ENCODE measurements at regions not wholly inside any gene's neighbourhood (a gene's known extent, or its start where the extent isn't known, plus 50 kb on each side); places are given as distances from the start of the nearest gene placed in this dataset.
"Not testable (repeated sequence)": the region's sequence is repeated elsewhere in the genome, so short reads cannot be mapped to it uniquely, and the experiment has no call there.

GRCh38 chr15:95624616-95625361 lies 705.7 kb upstream of the NR2F2 start:
- TF ChIP-seq PAX5 (IDR thresholded peaks at IDR 0.05; ENCODE audit: insufficient read depth, low read length, severe bottlenecking) (no peak), SPI1 (IDR thresholded peaks at IDR 0.05; ENCODE audit: low read depth, low read length) (no peak)
- FAIRE-seq (no peak), DNase-seq (ENCODE audit: insufficient read length, low spot score) (no peak)

DNA sequence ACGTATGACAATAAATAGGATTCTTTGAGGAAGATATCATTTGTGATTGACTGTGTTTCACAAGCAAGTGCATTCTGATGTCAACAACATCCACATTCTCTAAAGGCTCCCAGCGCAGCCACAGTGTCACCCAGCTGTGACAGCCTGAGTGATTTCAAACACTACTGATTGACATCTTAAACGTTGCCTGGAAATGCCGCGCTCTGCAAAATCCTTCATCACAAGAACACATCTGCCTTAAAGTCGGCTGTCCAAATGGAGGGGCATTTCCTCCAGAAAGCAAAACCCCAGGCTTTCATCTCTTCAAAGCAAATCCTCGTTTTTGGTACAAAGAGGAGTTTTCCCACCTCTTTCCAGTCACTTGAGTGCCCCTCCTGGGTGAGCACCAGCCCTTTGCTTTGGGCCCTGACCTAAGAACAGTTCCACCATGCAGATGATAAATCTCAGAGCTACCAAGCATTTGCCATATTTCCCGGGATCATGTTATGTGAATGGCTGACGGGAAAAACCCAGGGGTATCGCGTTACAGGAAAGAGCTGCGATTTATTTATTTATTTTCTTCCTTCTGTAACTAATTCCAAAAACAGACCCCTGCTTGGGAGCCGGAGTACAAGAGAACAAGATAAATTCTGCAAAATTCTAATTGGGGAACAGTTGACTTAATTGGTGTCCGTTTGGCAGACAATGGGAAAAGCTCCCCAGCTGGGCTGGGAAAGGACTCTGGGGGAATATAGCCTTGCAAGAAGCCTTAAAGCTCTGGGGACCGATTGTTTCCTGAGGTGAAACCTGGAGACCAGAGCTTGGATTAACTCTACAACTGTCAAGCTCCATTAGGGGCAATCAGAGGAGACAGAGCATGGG lies 703.8 kb upstream of the NR2F2 start:
- TF ChIP-seq POLR2A (IDR thresholded peaks at IDR 0.05; ENCODE audit: low read depth, low read length) (no peak), SPI1 (IDR thresholded peaks at IDR 0.05; ENCODE audit: low read depth, low read length) (no peak), TAF1 (IDR thresholded peaks at IDR 0.05; ENCODE audit: low read depth, low read length) (no peak), POLR2AphosphoS5 (IDR thresholded peaks at IDR 0.05; ENCODE audit: low read depth, low read length) (no peak), POU2F2 (IDR thresholded peaks at IDR 0.05; ENCODE audit: low read depth, low read length) (no peak), PAX5 (IDR thresholded peaks at IDR 0.05; ENCODE audit: insufficient read depth, low read length, severe bottlenecking) (no peak)
- DNase-seq (ENCODE audit: insufficient read length, low spot score) (no peak), FAIRE-seq (no peak)

DNA sequence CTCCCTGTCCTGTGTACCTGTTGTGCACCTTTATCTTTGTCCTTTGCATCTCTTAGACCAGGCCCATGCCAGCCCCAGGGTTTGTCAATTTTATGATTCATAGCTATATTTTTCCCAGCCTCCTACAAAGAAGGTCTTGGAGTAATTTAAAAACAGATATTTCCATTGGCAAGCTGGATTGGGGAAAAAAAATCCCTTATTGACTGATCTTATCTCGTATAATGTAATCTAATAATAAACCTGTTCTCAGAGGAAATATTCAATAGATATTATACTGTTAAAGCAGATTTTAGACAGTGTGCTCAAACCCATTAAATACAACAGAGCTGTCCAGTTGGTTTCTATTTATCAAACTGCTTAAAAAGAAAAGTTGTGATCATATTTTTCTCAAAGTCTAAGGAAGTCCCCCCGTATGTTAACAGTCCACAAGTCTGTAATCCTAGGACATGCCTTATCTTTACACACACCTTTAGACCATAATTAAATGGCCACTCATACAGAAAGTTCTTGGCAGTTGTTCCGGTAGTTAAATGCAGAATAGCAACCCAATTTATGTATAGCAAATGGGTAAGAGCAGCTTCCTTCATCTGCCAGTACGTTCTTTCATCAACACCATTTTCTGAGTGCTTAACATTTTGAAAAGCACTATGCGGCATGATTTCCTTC lies 700.9 kb upstream of the NR2F2 start:
- no peak for DNase-seq (ENCODE audit: insufficient read length, low spot score)
- TF ChIP-seq POU2F2 (IDR thresholded peaks at IDR 0.05; ENCODE audit: low read depth, low read length) (no peak), SPI1 (IDR thresholded peaks at IDR 0.05; ENCODE audit: low read depth, low read length) (no peak), TAF1 (IDR thresholded peaks at IDR 0.05; ENCODE audit: low read depth, low read length) (no peak), POLR2A (IDR thresholded peaks at IDR 0.05; ENCODE audit: low read depth, low read length) (no peak), PAX5 (IDR thresholded peaks at IDR 0.05; ENCODE audit: insufficient read depth, low read length, severe bottlenecking) (no peak), POLR2AphosphoS5 (IDR thresholded peaks at IDR 0.05; ENCODE audit: low read depth, low read length) (no peak)
- FAIRE-seq, result no peak

DNA sequence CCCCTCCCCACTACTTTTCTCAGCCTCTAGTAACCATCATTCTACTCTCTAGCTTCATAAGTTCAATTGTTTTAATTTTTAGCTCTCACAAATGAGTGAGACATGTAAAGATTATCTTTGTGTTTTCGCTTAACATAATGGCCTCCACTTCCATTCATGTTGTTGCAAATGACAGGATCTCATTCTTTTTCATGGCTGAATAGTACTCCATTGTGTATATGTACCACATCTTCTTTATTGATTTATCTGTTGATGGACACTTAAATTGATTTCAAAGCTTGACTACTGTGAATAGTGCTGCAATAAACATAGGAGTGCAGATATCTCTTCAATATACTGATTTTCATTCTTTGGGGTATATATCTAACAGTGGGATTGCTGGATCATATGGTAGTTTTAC lies 699.8 kb upstream of the NR2F2 start:
- TF ChIP-seq POLR2A (IDR thresholded peaks at IDR 0.05; ENCODE audit: low read depth, low read length), result no peak
- no peak for TF ChIP-seq TAF1 (IDR thresholded peaks at IDR 0.05; ENCODE audit: low read depth, low read length)
- no peak for TF ChIP-seq POLR2AphosphoS5 (IDR thresholded peaks at IDR 0.05; ENCODE audit: low read depth, low read length)
- TF ChIP-seq POU2F2 (IDR thresholded peaks at IDR 0.05; ENCODE audit: low read depth, low read length), result no peak
- no peak for TF ChIP-seq SPI1 (IDR thresholded peaks at IDR 0.05; ENCODE audit: low read depth, low read length)
- no peak for TF ChIP-seq PAX5 (IDR thresholded peaks at IDR 0.05; ENCODE audit: insufficient read depth, low read length, severe bottlenecking)
- FAIRE-seq (no peak), DNase-seq (ENCODE audit: insufficient read length, low spot score) (no peak)

DNA sequence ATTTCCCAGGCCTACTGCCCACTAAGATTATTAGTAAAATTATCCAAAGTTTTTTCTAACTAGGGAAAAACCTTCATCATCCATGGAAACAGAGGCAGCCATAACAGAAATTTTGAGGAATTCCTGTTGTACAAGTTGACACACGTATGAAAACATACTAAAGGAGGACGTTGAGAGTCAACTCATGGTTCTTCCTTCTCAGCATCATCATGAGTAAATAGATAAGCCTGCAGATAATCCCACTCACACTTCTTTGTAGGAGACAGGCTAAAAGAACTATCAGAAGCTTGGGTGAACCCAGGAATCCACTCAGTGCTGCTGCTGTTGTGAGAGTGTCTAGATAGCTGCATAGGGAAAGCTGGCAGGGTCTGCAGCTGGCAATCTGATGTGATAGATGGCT lies 694.8 kb upstream of the NR2F2 start:
- TF ChIP-seq POLR2AphosphoS5 (IDR thresholded peaks at IDR 0.05; ENCODE audit: low read depth, low read length) (no peak), PAX5 (IDR thresholded peaks at IDR 0.05; ENCODE audit: insufficient read depth, low read length, severe bottlenecking) (no peak), POU2F2 (IDR thresholded peaks at IDR 0.05; ENCODE audit: low read depth, low read length) (no peak), POLR2A (IDR thresholded peaks at IDR 0.05; ENCODE audit: low read depth, low read length) (no peak), SPI1 (IDR thresholded peaks at IDR 0.05; ENCODE audit: low read depth, low read length) (no peak), TAF1 (IDR thresholded peaks at IDR 0.05; ENCODE audit: low read depth, low read length) (no peak)
- DNase-seq (ENCODE audit: insufficient read length, low spot score) (no peak), FAIRE-seq (no peak)

GRCh38 chr15:95636107-95636506 lies 694.4 kb upstream of the NR2F2 start:
- no peak for TF ChIP-seq PAX5 (IDR thresholded peaks at IDR 0.05; ENCODE audit: insufficient read depth, low read length, severe bottlenecking)
- TF ChIP-seq SPI1 (IDR thresholded peaks at IDR 0.05; ENCODE audit: low read depth, low read length), result 0 out of 2 replicates have a peak, but pooled peaks have one; percentile 18
- no peak for DNase-seq (ENCODE audit: insufficient read length, low spot score)
- FAIRE-seq, result no peak

DNA sequence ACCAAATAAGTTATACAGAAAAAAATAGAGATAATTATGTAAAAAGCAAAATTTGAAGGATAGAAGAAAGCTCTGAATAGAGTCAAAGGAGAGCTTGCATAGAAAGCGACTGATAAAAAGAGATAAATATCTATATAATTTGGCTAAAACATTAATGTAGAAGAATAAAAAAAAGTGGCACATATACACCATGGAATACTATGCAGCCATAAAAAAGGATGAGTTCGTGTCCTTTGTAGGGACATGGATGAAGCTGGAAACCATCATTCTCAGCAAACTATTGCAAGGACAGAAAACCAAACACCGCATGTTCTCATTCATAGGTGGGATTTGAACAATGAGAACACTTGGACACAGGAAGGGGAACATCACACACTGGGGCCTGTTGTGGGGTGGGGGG lies 693.3 kb upstream of the NR2F2 start:
- DNase-seq (ENCODE audit: insufficient read length, low spot score); FAIRE-seq: not testable (repeated sequence)

GRCh38 chr15:95639208-95639607 lies 691.3 kb upstream of the NR2F2 start:
- DNase-seq (ENCODE audit: insufficient read length, low spot score), result no peak
- FAIRE-seq, result no peak
- no peak for TF ChIP-seq PAX5 (IDR thresholded peaks at IDR 0.05; ENCODE audit: insufficient read depth, low read length, severe bottlenecking)
- TF ChIP-seq POLR2A (IDR thresholded peaks at IDR 0.05; ENCODE audit: low read depth, low read length), result no peak
- TF ChIP-seq POU2F2 (IDR thresholded peaks at IDR 0.05; ENCODE audit: low read depth, low read length), result no peak
- no peak for TF ChIP-seq TAF1 (IDR thresholded peaks at IDR 0.05; ENCODE audit: low read depth, low read length)
- TF ChIP-seq SPI1 (IDR thresholded peaks at IDR 0.05; ENCODE audit: low read depth, low read length), result no peak
- no peak for TF ChIP-seq POLR2AphosphoS5 (IDR thresholded peaks at IDR 0.05; ENCODE audit: low read depth, low read length)

GRCh38 chr15:95644100-95644875 lies 686.2 kb upstream of the NR2F2 start:
- DNase-seq (ENCODE audit: insufficient read length, low spot score) (no peak), FAIRE-seq (no peak)
- TF ChIP-seq POU2F2 (IDR thresholded peaks at IDR 0.05; ENCODE audit: low read depth, low read length) (no peak), SPI1 (IDR thresholded peaks at IDR 0.05; ENCODE audit: low read depth, low read length) (no peak), POLR2A (IDR thresholded peaks at IDR 0.05; ENCODE audit: low read depth, low read length) (no peak), POLR2AphosphoS5 (IDR thresholded peaks at IDR 0.05; ENCODE audit: low read depth, low read length) (no peak), TAF1 (IDR thresholded peaks at IDR 0.05; ENCODE audit: low read depth, low read length) (no peak), PAX5 (IDR thresholded peaks at IDR 0.05; ENCODE audit: insufficient read depth, low read length, severe bottlenecking) (no peak)

All from GM12891 (cell line).